Coronary artery (tissue), 2 donors: ENCODE measurements at regions not wholly inside any gene's neighbourhood (a gene's known extent, or its start where the extent isn't known, plus 50 kb on each side); places are given as distances from the start of the nearest gene placed in this dataset.

Source experiments
- DNase-seq: peaks from one replicate; pipeline ENCODE4 v3.0.0-alpha.2; 2017; ENCODE audit warnings: low spot score
- H3K27ac ChIP-seq, 2 donors: fragments of 200-600 bp; sonication (generic); one replicate each; pipeline ENCODE4 v1.5.1; 2016 to 2019
- H3K4me3 ChIP-seq: fragments of 200-600 bp; sonication (generic); 2 replicates; pipeline ENCODE4 v1.5.1; 2016; ENCODE audit warnings: mild to moderate bottlenecking, moderate library complexity
- CTCF ChIP-seq: fragments of 200-600 bp; sonication (generic); IDR thresholded peaks from one replicate; pipeline ENCODE4 v1.5.1; 2019; ENCODE audit warnings: antibody characterized with exemption

- no peak for TF ChIP-seq CTCF
- Histone ChIP-seq H3K4me3 (no peak overlapping the region), H3K27ac (no peak overlapping the region)
- no peak for DNase-seq
Measured at GRCh38 chr5:143581649-143582048, 178.2 kb upstream of the NR3C1 start.

DNA sequence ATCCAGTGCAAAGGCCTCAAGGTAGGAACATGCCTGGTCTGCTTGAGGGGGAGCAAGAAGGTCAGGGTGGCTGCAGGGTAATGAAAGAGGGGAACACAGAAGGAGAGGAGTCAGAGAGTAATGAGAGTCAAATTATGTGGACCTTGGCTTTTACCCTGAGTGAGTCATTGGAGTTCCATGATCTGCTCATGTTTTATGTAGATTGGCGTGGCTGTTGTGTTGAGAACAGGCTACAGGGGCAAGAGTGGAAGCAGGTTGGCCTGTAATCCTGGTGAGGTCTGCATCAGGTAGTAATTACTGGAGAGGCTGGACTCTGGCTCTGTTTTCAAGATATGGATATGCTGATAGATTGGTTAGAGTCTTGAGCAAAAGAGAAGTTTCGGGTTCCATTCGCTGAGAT is 177.7 kb upstream of the NR3C1 start:
- H3K27ac ChIP-seq = no peak overlapping the region
- TF ChIP-seq CTCF = no peak
- no peak for DNase-seq

GRCh38 chr5:143576711-143577484 is 173.4 kb upstream of the NR3C1 start:
- Histone ChIP-seq H3K4me3 (no peak overlapping the region), H3K27ac (no peak overlapping the region)
- no peak for DNase-seq
- TF ChIP-seq CTCF = no peak

More for the DNA sequence above, 177.7 kb upstream of the NR3C1 start:
- no peak overlapping the region for H3K4me3 ChIP-seq

GRCh38 chr5:143575286-143575685 is 171.8 kb upstream of the NR3C1 start:
- no peak overlapping the region for H3K4me3 ChIP-seq
- H3K27ac ChIP-seq = no peak overlapping the region
- no peak for TF ChIP-seq CTCF
- DNase-seq = no peak

- TF ChIP-seq CTCF = no peak
- no peak for DNase-seq
- no peak overlapping the region for H3K27ac ChIP-seq
- no peak overlapping the region for H3K4me3 ChIP-seq
Measured at GRCh38 chr5:143574236-143574635, 170.8 kb upstream of the NR3C1 start.

- TF ChIP-seq CTCF = no peak
- Histone ChIP-seq H3K27ac (no peak overlapping the region), H3K4me3 (no peak overlapping the region)
- DNase-seq = no peak
Measured at GRCh38 chr5:143573568-143574170, 170.2 kb upstream of the NR3C1 start.

GRCh38 chr5:143572671-143573070 is 169.2 kb upstream of the NR3C1 start:
- DNase-seq = no peak
- TF ChIP-seq CTCF = no peak
- no peak overlapping the region for H3K4me3 ChIP-seq

More at GRCh38 chr5:143572671-143573070, 169.2 kb upstream of the NR3C1 start:
- H3K27ac ChIP-seq = no peak overlapping the region
